ENCODE measurements at regions not wholly inside any gene's neighbourhood (a gene's known extent, or its start where the extent isn't known, plus 50 kb on each side); places are given as distances from the start of the nearest gene placed in this dataset.

DNA sequence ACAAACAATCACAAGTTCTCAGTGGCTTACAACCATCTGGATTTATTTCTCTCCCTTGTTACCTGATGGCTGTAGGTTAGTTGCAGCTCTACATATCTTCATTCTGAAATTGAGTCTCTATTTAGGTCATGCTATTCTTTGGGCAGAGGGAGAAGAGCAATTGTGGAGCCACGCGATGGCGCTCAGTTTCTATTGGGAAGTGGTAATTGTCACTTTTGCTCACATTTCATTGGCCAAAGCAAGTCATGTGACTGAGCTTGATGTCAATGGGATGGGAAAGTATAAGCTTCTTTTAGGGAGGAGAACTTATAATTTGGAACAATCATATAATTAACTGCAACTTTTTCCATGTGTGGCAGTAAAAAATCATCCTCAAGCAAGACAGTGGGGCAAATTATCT, 166.5 kb downstream of the LMO4 start:
- DNase-seq (ENCODE audit: low spot score in 2 of 2), result no peak
- TF ChIP-seq POLR2A (IDR thresholded peaks at IDR 0.05), result no peak
- TF ChIP-seq, protein P1, sequence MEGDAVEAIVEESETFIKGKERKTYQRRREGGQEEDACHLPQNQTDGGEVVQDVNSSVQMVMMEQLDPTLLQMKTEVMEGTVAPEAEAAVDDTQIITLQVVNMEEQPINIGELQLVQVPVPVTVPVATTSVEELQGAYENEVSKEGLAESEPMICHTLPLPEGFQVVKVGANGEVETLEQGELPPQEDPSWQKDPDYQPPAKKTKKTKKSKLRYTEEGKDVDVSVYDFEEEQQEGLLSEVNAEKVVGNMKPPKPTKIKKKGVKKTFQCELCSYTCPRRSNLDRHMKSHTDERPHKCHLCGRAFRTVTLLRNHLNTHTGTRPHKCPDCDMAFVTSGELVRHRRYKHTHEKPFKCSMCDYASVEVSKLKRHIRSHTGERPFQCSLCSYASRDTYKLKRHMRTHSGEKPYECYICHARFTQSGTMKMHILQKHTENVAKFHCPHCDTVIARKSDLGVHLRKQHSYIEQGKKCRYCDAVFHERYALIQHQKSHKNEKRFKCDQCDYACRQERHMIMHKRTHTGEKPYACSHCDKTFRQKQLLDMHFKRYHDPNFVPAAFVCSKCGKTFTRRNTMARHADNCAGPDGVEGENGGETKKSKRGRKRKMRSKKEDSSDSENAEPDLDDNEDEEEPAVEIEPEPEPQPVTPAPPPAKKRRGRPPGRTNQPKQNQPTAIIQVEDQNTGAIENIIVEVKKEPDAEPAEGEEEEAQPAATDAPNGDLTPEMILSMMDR (IDR thresholded peaks at IDR 0.05), result no peak
- no peak overlapping the region for H3K4me3 ChIP-seq (ENCODE audit: low read depth, poor library complexity, severe bottlenecking)
- intact Hi-C loops (cut with DNase I; ENCODE audit: low total_unique reads), result no loop called here
- 89 to 91% methylated on average over 3 of the region's 3 CpGs for WGBS, 2 donors

DNA sequence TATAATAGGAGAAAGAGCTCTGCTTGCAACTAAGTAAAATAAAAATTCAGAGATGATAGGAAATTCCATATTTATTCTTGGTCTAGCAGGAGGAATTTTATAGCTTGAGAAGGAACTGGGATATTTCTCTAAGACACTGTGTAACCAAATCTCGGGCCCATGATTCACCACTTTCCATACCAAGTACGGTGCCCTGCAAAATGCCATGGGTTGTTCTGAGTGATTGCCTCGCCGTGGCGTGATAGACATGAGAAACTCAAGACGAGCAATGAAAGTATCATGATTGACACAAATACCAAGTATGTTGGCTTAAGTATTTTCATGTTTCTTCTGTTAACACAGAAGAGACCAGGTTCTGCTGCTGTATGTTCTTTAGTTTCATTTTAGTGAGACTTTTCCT, 167.2 kb downstream of the LMO4 start:
- H3K4me3 ChIP-seq (ENCODE audit: low read depth, poor library complexity, severe bottlenecking), result no peak overlapping the region
- no peak for DNase-seq (ENCODE audit: low spot score in 2 of 2)
- no peak for TF ChIP-seq POLR2A (IDR thresholded peaks at IDR 0.05)
- TF ChIP-seq, protein P1 (IDR thresholded peaks at IDR 0.05), result no peak
- intact Hi-C loops (cut with DNase I; ENCODE audit: low total_unique reads), result no loop called here
- 91 to 93% methylated on average over 6 of the region's 6 CpGs for WGBS, 2 donors

DNA sequence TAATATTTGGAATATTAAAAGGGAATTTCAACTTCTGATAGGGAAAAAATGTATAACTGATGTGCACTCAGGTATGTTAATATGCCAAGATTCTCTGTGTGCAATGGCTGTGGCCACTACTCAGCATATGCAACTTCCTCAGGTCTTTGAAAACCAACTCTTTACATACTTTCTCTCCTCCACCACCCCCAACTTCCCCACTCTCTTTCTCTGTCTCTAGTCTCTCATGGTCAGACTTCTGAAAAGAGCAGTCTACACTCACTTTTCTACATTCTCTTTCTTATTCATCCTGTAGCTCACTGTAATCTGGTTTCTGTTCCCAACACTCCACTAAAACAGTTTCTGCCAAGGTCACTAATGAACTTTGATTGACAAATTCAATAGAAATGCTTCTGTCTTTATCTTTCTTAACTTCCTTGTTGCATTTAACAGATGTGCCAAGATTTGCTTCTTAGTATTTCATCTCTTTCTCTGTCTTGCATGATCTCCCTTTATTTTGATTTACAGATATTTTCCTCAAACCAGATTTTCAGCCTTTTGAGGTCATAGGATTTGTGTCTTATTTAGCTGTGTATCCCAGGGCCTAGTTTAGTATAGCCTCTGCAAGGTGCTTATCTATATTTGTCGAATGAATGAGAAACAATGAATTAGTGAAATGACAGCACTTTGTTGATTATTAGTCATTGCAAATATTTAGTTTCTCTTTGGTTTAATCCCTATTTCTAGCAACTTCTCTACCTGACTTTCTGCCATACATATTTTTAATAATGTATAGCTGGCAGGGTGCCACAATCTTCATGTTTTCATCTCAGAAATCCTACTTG, 168.9 kb downstream of the LMO4 start:
- intact Hi-C loops (cut with DNase I; ENCODE audit: low total_unique reads), result no loop called here
- WGBS, 2 donors, result 68 to 76% methylated on average over 1 of the region's 1 CpG
- TF ChIP-seq POLR2A (IDR thresholded peaks at IDR 0.05), result no peak
- TF ChIP-seq, protein P1 (IDR thresholded peaks at IDR 0.05), result no peak
- DNase-seq (ENCODE audit: low spot score in 2 of 2), result no peak
- no peak overlapping the region for H3K4me3 ChIP-seq (ENCODE audit: low read depth, poor library complexity, severe bottlenecking)

DNA sequence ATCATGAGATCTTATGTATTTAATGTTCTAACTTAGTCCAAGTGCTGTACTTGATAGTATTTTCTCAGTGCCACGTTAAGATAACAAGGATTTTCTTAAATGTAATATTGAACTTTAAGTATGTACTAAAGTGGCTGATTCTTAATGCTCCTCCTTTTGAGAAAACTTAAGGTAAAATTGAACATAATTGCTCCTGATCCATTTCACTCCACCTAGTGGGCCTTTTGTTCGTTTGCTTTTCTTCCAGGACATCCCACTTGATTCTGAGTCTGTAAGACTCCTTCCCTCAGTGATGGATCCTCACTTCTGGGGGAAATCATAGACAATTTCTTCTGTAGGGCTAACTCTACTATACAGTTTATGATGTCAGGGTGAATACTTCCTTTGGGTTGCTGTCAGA, 173.1 kb downstream of the LMO4 start:
- intact Hi-C loops (cut with DNase I; ENCODE audit: low total_unique reads), result no loop called here
- no peak for DNase-seq (ENCODE audit: low spot score in 2 of 2)
- WGBS, 2 donors, result 59% methylated on average over 2 of the region's 2 CpGs
- TF ChIP-seq, protein P1 (IDR thresholded peaks at IDR 0.05), result no peak
- no peak for TF ChIP-seq POLR2A (IDR thresholded peaks at IDR 0.05)
- no peak overlapping the region for H3K4me3 ChIP-seq (ENCODE audit: low read depth, poor library complexity, severe bottlenecking)

DNA sequence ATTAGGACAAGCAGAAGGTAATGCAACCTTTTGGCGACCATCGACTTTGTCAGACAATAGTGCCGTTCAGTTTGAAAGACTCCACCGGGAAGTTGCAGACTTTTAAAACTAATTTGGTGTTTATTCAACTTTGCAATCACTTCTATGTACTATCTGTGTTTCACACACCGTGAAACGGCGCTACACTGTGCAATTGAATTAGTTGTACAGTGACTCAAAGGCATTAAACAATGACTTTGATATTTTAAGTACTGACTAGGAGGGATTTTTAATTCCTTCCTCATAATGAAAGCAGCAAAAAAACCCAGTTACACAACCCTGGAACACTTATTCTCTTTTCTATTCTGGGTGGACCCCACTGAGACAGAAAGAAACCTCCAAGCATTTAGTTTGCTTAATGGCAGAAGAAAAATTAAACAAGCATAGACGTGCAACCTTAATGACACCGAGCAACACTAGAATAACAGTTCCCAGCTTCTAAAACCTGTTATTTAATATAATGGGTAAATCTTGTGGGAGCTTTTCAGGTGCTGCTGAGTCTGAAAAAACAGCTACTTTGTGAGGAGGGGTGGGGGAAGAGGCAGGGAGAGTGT, 176.8 kb downstream of the LMO4 start:
- TF ChIP-seq, protein P1 (IDR thresholded peaks at IDR 0.05), result no peak
- TF ChIP-seq POLR2A (IDR thresholded peaks at IDR 0.05), result no peak
- intact Hi-C loops (cut with DNase I; ENCODE audit: low total_unique reads), result no loop called here
- no peak for DNase-seq (ENCODE audit: low spot score in 2 of 2)
- WGBS, 2 donors, result 58 to 72% methylated on average over 9 of the region's 9 CpGs
- no peak overlapping the region for H3K4me3 ChIP-seq (ENCODE audit: low read depth, poor library complexity, severe bottlenecking)

Measured in lower leg skin (tissue), 4 donors.